K562 (cell line): ENCODE measurements at regions not wholly inside any gene's neighbourhood (a gene's known extent, or its start where the extent isn't known, plus 50 kb on each side); places are given as distances from the start of the nearest gene placed in this dataset.

ENCODE experiments used
- ATF2 ChIP-seq: sonication (generic); formaldehyde crosslinking; IDR thresholded peaks from 2 replicates; pipeline ENCODE4 v1.8.1; 2022; ENCODE audit warnings: missing genetic modification reagents
- CTCF ChIP-seq, 3 experiments: IDR thresholded peaks in 2 of 3; conservative IDR thresholded peaks in 1 of 3; 2 replicates each; pipeline ENCODE4 v1.5.1; 2011 to 2012; ENCODE audit warnings: low read length in 3 of 3, mild to moderate bottlenecking in 3 of 3, control low read depth in 2 of 3, improper control_type of control experiment in 1 of 3, inconsistent platforms in 1 of 3, low read depth in 1 of 3, mixed read lengths in 1 of 3, moderate library complexity in 1 of 3; ENCODE audit not compliant: insufficient read depth in 2 of 3
- CUX1 ChIP-seq: fragments of 200-800 bp; sonication (Bioruptor generic); IDR thresholded peaks from 2 replicates; pipeline ENCODE4 v1.6.1; 2016; ENCODE audit warnings: missing genetic modification characterization, missing compliant biosample characterization
- E2F8 ChIP-seq: fragments of 450-650 bp; IDR thresholded peaks from 2 replicates; pipeline ENCODE4 v1.7.1; 2018; ENCODE audit warnings: mild to moderate bottlenecking, low read depth; ENCODE audit not compliant: partially characterized antibody
- FIP1L1 ChIP-seq: fragments of 200-400 bp; formaldehyde crosslinking; IDR thresholded peaks from 2 replicates; pipeline ENCODE4 v1.6.1; 2018; ENCODE audit warnings: mild to moderate bottlenecking, low read depth, low read length; ENCODE audit not compliant: poor library complexity, severe bottlenecking
- JUND ChIP-seq, 2 experiments: IDR thresholded peaks; 2 replicates in 1 of 2; 3 replicates in 1 of 2; pipeline ENCODE4 v1.6.1; 2011; ENCODE audit warnings: borderline replicate concordance in 2 of 2, low read depth in 2 of 2, low read length in 2 of 2, improper control_type of control experiment in 1 of 2, missing biosample characterization in 1 of 2, missing genetic modification characterization in 1 of 2, missing genetic modification reagents in 1 of 2
- MYC ChIP-seq, 2 experiments: fragments of 250-450 bp in 1 of 2; sonication (Bioruptor Pico) in 1 of 2; IDR thresholded peaks; 2 replicates each; pipeline versions ENCODE4 v1.5.1 to v1.6.1; 2012 to 2021; ENCODE audit warnings: low read depth in 2 of 2, borderline replicate concordance in 1 of 2, improper control_type of control experiment in 1 of 2, low read length in 1 of 2, mild to moderate bottlenecking in 1 of 2, moderate library complexity in 1 of 2
- TSHZ1 ChIP-seq: fragments of 250-450 bp; sonication (Bioruptor Pico); IDR thresholded peaks from 2 replicates; pipeline ENCODE4 v1.4.0; 2020; ENCODE audit warnings: mild to moderate bottlenecking, moderate library complexity

GRCh38 chr12:84787253-84787652 lies 125.3 kb downstream of the SLC6A15 start:
- TF ChIP-seq CTCF (IDR thresholded peaks at IDR 0.05 in 2 of 3, conservative IDR thresholded peaks at IDR 0.05 in 1 of 3; ENCODE audit: insufficient read depth in 2 of 3, low read depth in 1 of 3, low read length in 3 of 3) (no peak), MYC (IDR thresholded peaks at IDR 0.05; ENCODE audit: low read depth, low read length) (no peak), MYC (CRISPR knock-in tag; IDR thresholded peaks at IDR 0.05; ENCODE audit: borderline replicate concordance, low read depth) (no peak), TSHZ1 (no peak), CUX1 (CRISPR knock-in tag) (no peak), FIP1L1 (no peak), E2F8 (no peak), JUND (IDR thresholded peaks at IDR 0.05; ENCODE audit: borderline replicate concordance, low read depth, low read length) (no peak), JUND (tag; IDR thresholded peaks at IDR 0.05; ENCODE audit: borderline replicate concordance, low read depth, low read length) (no peak), ATF2 (CRISPR knock-in tag) (no peak)
